ENCODE measurements at regions not wholly inside any gene's neighbourhood (a gene's known extent, or its start where the extent isn't known, plus 50 kb on each side); places are given as distances from the start of the nearest gene placed in this dataset.
"Not testable (repeated sequence)": the region's sequence is repeated elsewhere in the genome, so short reads cannot be mapped to it uniquely, and the experiment has no call there.

DNA sequence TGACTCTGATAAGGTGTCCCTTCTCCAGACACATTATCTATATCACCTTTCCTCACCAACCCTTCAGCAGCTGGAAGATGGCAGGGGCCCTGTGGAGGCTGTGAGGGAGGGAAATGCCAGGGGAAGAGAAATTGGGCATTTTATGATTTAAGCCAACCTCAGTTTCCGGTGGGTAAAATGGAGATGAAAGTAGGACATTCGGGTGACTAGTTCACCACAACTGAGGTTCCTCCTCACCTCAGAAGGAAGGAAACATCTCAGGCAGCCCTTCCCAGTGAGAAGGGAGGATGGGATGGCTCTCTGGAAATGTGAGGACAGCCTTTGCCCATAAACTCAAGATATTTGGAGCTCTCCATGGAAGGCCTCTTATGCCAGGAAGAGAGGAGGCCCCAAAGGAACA lies 251.5 kb downstream of the MID1IP1 start:
- no peak for DNase-seq

GRCh38 chrX:39058724-39059123 lies 257.5 kb downstream of the MID1IP1 start:
- DNase-seq: no peak

GRCh38 chrX:39059866-39060265 lies 258.6 kb downstream of the MID1IP1 start:
- DNase-seq: no peak

GRCh38 chrX:39063037-39063436 lies 261.8 kb downstream of the MID1IP1 start:
- DNase-seq: no peak

DNA sequence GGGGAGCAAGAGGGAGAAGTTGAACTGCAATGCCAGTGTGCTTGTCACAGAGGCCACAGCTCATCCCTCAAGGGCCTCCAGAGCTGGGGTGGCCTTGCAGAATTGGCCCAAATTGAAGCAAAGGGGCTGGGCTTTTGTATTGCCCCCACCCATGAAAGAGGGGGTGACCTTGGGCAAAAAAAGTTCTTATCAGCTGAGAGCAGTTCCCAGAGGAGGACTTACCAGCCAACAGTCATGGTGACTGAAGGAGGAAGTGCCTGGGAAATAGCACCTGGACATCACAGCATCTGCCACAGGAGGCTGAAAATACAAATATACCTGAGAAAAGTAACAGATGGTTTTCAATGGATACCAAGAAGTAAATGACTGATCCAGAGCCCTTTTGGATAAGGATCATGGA lies 262.4 kb downstream of the MID1IP1 start:
- no peak for DNase-seq

- no peak for DNase-seq
Observed at GRCh38 chrX:39065051-39065871, 264.0 kb downstream of the MID1IP1 start.

DNA sequence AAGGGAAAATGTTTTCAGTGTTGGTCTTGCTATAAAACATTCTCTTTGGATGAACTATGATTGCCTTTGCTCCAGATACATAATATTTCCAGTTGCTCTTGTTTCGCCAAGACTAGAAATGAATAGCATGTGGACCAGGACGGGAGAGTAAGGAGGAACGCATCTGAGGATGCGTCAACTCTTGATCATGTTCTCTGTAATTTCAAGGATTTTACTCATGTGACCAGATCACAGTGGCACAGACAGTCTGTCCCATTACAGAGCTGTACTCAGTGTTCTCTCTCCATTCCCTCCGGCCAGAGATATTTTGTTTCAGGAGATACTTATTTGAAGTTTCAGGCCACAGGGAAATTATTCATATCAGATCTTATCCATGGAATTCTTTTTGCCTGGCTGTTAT lies 266.6 kb downstream of the MID1IP1 start:
- DNase-seq: no peak

GRCh38 chrX:39068634-39069033 lies 267.4 kb downstream of the MID1IP1 start:
- not testable (repeated sequence) for DNase-seq

DNA sequence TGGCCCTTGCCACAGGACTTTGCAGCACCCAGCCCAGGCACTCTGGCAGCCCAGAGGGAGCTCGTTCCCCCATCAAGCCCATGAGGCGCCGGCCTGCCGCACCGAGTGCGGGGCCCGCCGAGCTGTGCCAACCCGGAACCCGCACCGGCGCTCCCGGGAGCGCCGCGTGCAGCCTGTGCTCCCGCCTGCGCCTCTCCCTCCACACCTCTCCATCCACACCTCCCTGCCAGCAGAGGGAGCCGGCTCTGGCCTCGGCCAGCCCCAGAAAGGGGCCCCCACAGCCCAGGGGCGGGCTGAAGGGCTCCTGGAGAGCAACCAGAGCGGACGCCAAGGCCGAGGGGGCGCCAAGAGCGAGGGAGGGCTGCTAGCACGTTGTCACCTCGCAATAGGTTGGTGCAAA lies 268.8 kb downstream of the MID1IP1 start:
- DNase-seq: no peak

DNA sequence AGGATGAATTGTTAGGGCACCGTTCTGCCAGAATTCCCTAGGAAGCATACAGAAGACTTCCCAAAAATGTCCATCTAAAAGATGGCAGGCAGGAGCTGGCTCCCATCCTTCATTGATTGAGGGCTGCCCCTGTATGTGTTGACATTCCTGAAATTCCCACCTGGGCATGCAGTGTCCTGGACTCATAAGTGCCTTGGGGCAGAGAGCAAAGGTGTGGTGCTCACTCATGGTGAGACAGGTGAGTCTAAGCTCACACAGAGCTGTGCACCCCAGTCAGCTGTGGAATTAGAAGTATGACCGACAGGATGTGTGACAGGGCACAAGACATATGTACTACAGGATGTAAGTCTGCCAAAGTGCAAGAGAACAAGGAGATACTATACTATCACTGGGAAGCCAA lies 271.9 kb downstream of the MID1IP1 start:
- DNase-seq: no peak

GRCh38 chrX:39096599-39096998 lies 295.3 kb downstream of the MID1IP1 start:
- DNase-seq: no peak

GRCh38 chrX:39104745-39105144 lies 303.5 kb downstream of the MID1IP1 start:
- DNase-seq: no peak

DNA sequence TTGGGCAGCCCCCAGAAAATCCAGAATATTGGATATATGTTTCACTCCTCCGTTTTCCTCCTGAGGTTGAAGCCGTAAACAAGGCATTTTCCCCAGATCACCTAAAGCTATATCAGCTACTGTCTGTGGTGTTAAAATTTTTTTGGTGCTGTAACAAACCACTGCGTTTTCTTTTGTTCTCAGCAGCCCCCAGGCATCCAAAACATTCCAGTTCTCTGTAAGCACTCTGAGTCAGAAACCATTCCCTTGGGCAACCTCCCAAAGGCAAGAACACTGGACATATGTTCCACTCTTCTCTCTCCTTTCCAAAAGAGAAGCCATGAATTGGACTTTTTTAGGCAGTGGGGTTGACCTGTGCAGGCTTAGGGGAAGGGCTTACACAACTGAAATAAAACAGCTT lies 310.9 kb downstream of the MID1IP1 start:
- DNase-seq: no peak

GRCh38 chrX:39115166-39115565 lies 313.9 kb downstream of the MID1IP1 start:
- DNase-seq: no peak

- DNase-seq: no peak
Observed at GRCh38 chrX:39117101-39117500, 315.8 kb downstream of the MID1IP1 start.

DNA sequence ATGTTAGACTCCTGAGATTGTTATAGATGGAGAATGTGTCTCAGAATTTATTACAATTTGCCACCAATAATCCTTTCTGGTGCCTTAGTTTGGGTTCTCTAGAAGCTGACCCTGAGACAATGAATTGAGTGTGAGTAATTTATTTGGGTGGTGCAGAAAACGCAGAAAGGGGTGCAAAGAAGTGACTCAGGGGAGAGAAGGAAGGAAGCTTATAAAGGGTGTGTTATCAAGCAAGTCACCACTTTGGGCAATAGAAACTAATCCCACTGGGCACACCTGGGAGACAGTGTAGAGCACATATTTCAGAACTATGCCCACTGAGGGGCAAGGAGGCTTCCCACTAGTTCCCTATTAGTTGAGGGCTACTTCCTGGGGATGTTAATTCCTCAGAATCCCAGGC lies 320.6 kb downstream of the MID1IP1 start:
- no peak for DNase-seq

DNA sequence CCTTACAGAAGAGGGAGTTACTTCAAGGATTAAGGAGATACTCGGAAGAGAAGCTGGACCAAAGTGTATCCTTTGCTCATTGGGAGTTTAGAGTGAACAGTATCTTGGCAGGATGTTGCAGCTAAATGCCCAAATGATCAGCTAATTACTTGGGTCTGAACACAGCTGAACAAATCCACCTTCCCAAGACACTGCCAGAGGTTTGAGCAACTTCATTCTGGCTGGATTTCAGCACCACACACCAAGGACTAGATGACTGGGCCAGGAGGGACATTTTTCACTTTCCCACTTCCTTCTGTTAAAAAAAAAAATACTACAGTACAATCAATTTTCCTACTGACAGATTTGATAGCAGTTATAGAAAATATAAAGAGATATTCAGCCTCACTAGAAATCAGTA lies 324.6 kb downstream of the MID1IP1 start:
- no peak for DNase-seq

GRCh38 chrX:39133971-39134370 lies 332.7 kb downstream of the MID1IP1 start:
- no peak for DNase-seq

GRCh38 chrX:39137363-39137954 lies 336.2 kb downstream of the MID1IP1 start:
- no peak for DNase-seq

- DNase-seq: no peak
Observed at GRCh38 chrX:39140581-39140980, 339.3 kb downstream of the MID1IP1 start.

- no peak for DNase-seq
Observed at GRCh38 chrX:39144323-39144722, 343.1 kb downstream of the MID1IP1 start.

GRCh38 chrX:39144956-39145355 lies 343.7 kb downstream of the MID1IP1 start:
- DNase-seq: no peak

GRCh38 chrX:39145859-39146258 lies 344.6 kb downstream of the MID1IP1 start:
- no peak for DNase-seq

GRCh38 chrX:39149761-39150160 lies 348.5 kb downstream of the MID1IP1 start:
- DNase-seq: peak; percentile 41

GRCh38 chrX:39150220-39150619 lies 349.0 kb downstream of the MID1IP1 start:
- no peak for DNase-seq
